GM12878 (cell line): ENCODE measurements at regions not wholly inside any gene's neighbourhood (a gene's known extent, or its start where the extent isn't known, plus 50 kb on each side); places are given as distances from the start of the nearest gene placed in this dataset.

Experiments used
- ATAC-seq: fragments of 200-7000 bp; cut with Tn5 transposase; 3 replicates; pipeline ENCODE4 v1.9.1; 2020; ENCODE audit warnings: mild to moderate bottlenecking, moderate library complexity
- BruUV-seq: library from RNA; stranded (reverse); fragments of 400-500 nt; replicated peaks from 2 replicates; lab custom pipeline; 2021; lab: Mats Ljungman, UMichigan
- CTCF ChIA-PET: fragments of 300-600 bp; sonication (Branson Sonifier 250); formaldehyde crosslinking; extraction: SDS; loops from one replicate; lab custom pipeline; 2021; ENCODE audit warnings: inconsistent platforms; lab: Yijun Ruan, JAX
- POLR2A ChIA-PET: fragments of 350-600 bp; formaldehyde crosslinking; extraction: SDS; loops from one replicate; lab custom pipeline; 2021; ENCODE audit warnings: inconsistent platforms; lab: Charles Lee
- RAD21 ChIA-PET: fragments of 300-600 bp; sonication (Branson Sonifier 250); formaldehyde crosslinking; loops from one replicate; lab custom pipeline; 2023; ENCODE audit warnings: antibody characterized with exemption; ENCODE audit not compliant: unreplicated experiment; lab: Charles Lee
- SMC1A ChIA-PET: fragments of 300-600 bp; sonication (Branson Sonifier 250); formaldehyde crosslinking; loops from one replicate; lab custom pipeline; 2023; ENCODE audit not compliant: unreplicated experiment, uncharacterized antibody; lab: Charles Lee
- DNase-seq: peaks from one replicate; pipeline ENCODE4 v3.0.0-alpha.2; 2011; ENCODE audit warnings: low read depth, low spot score
- FAIRE-seq: peaks from 3 replicates; lab custom pipeline; 2011; peaks lifted over from hg19 to GRCh38; lab: Jason Lieb, UNC
- H2AFZ ChIP-seq: 2 replicates; pipeline ENCODE4 v1.6.0; 2011; ENCODE audit warnings: low read depth, low read length, control low read depth; ENCODE audit not compliant: control insufficient read depth
- H3K27ac ChIP-seq: 2 replicates; pipeline ENCODE4 v1.5.1; 2011; ENCODE audit warnings: control low read depth; ENCODE audit not compliant: control insufficient read depth, insufficient read depth
- H3K27me3 ChIP-seq, 2 experiments: replicated peaks in 1 of 2; 2 replicates each; pipeline versions ENCODE4 v1.6.0 to v1.6.1; 2011; ENCODE audit warnings: low read length in 1 of 2; ENCODE audit not compliant: control insufficient read depth in 2 of 2, insufficient read depth in 2 of 2
- H3K36me3 ChIP-seq, 2 experiments: 2 replicates each; pipeline ENCODE4 v1.5.1; 2011; ENCODE audit warnings: low read length in 1 of 2; ENCODE audit not compliant: control insufficient read depth in 2 of 2, insufficient read depth in 2 of 2
- H3K4me1 ChIP-seq: 2 replicates; pipeline ENCODE4 v1.6.1; 2011; ENCODE audit warnings: mild to moderate bottlenecking, low read length, moderate library complexity, mixed read lengths; ENCODE audit not compliant: control insufficient read depth, insufficient read depth
- H3K4me2 ChIP-seq: 2 replicates; pipeline ENCODE4 v1.6.0; 2011; ENCODE audit warnings: control low read depth; ENCODE audit not compliant: control insufficient read depth, insufficient read depth
- H3K4me3 ChIP-seq: fragments of 200-600 bp; sonication (generic); 2 replicates; pipeline ENCODE4 v1.5.1; 2016
- H3K79me2 ChIP-seq: 2 replicates; pipeline ENCODE4 v1.6.0; 2011; ENCODE audit warnings: low read length; ENCODE audit not compliant: control insufficient read depth, insufficient read depth
- H3K9ac ChIP-seq: 2 replicates; pipeline ENCODE4 v1.8.0; 2011; ENCODE audit warnings: low read length, control low read depth, mixed read lengths; ENCODE audit not compliant: control insufficient read depth, insufficient read depth
- H3K9me3 ChIP-seq: replicated peaks from 3 replicates; pipeline ENCODE4 v1.5.1; 2011; ENCODE audit warnings: mild to moderate bottlenecking, low read length; ENCODE audit not compliant: control insufficient read depth, insufficient read depth
- H4K20me1 ChIP-seq: 2 replicates; pipeline ENCODE4 v1.6.0; 2011; ENCODE audit not compliant: control insufficient read depth, insufficient read depth
- ATF7 ChIP-seq: fragments of 450-650 bp; IDR thresholded peaks from 2 replicates; pipeline ENCODE4 v1.6.1; 2016; ENCODE audit warnings: low read depth, mild to moderate bottlenecking
- CBX3 ChIP-seq: fragments of 200-600 bp; sonication (generic); IDR thresholded peaks from 2 replicates; pipeline ENCODE4 v1.6.1; 2016; ENCODE audit warnings: low read depth, borderline replicate concordance
- FOS ChIP-seq: IDR thresholded peaks from 3 replicates; pipeline ENCODE4 v1.6.1; 2011; ENCODE audit warnings: borderline replicate concordance; ENCODE audit not compliant: insufficient read length; ENCODE audit errors: extremely low read depth
- HDAC2 ChIP-seq: fragments of 200-600 bp; sonication (generic); IDR thresholded peaks from 2 replicates; pipeline ENCODE4 v1.6.1; 2017
- IRF4 ChIP-seq: IDR thresholded peaks from 2 replicates; pipeline ENCODE4 v1.6.1; 2011; ENCODE audit warnings: low read depth, low read length
- LARP7 ChIP-seq: fragments of 450-650 bp; IDR thresholded peaks from 2 replicates; pipeline ENCODE4 v1.6.1; 2017; ENCODE audit warnings: mild to moderate bottlenecking
- NFYA ChIP-seq: IDR thresholded peaks from 2 replicates; pipeline ENCODE4 v1.6.1; 2011; ENCODE audit warnings: low read depth, mild to moderate bottlenecking, low read length, improper control_type of control experiment, borderline replicate concordance
- NR2C2 ChIP-seq: IDR thresholded peaks from 2 replicates; pipeline ENCODE4 v1.6.1; 2011; ENCODE audit warnings: borderline replicate concordance, low read depth; ENCODE audit not compliant: control insufficient read depth, insufficient read length
- NR2F1 ChIP-seq: fragments of 450-650 bp; conservative IDR thresholded peaks from 2 replicates; pipeline ENCODE4 v1.6.1; 2017; ENCODE audit warnings: mild to moderate bottlenecking
- PML ChIP-seq: IDR thresholded peaks from 2 replicates; pipeline ENCODE4 v1.6.1; 2012; ENCODE audit warnings: low read length, inconsistent platforms
- POLR2AphosphoS2 ChIP-seq: IDR thresholded peaks from 2 replicates; pipeline ENCODE4 v1.6.1; 2011; ENCODE audit warnings: low read depth, mild to moderate bottlenecking, low read length, improper control_type of control experiment, moderate library complexity
- SP1 ChIP-seq: IDR thresholded peaks from one replicate; pipeline ENCODE4 v1.6.1; 2011; ENCODE audit warnings: low read depth, low read length
- SPI1 ChIP-seq: IDR thresholded peaks from 2 replicates; pipeline ENCODE4 v1.6.1; 2011; ENCODE audit warnings: low read depth, mild to moderate bottlenecking, low read length, moderate library complexity, borderline replicate concordance; ENCODE audit not compliant: insufficient read depth
- TAF1 ChIP-seq: IDR thresholded peaks from 2 replicates; pipeline ENCODE4 v1.6.1; 2011; ENCODE audit warnings: mild to moderate bottlenecking, low read depth, low read length, borderline replicate concordance
- TBL1XR1 ChIP-seq: IDR thresholded peaks from 2 replicates; pipeline ENCODE4 v1.6.1; 2012; ENCODE audit warnings: low read depth, low read length, improper control_type of control experiment
- TCF3 ChIP-seq: IDR thresholded peaks from 2 replicates; pipeline ENCODE4 v1.6.1; 2012; ENCODE audit warnings: low read depth, mild to moderate bottlenecking, low read length, borderline replicate concordance; ENCODE audit not compliant: insufficient read depth
- YBX1 ChIP-seq: fragments of 450-650 bp; IDR thresholded peaks from 2 replicates; pipeline ENCODE4 v1.6.1; 2016; ENCODE audit warnings: antibody characterized with exemption
- WGBS: methylation state at CpG from one replicate; pipeline ENCODE4 v1.1.6; 2016; ENCODE audit warnings: low lambda C conversion rate; ENCODE audit not compliant: insufficient replicate concordance, insufficient coverage; ENCODE audit errors: missing lambda C conversion rate; 5-methylcytosine and 5-hydroxymethylcytosine counted together
- in situ Hi-C: fragments of 300-500 bp; cut with MboI; formaldehyde crosslinking; loops from 9 replicates; pipeline ENCODE4 v1.14.3; 2018; ENCODE audit warnings: mixed read lengths
- intact Hi-C: fragments of 100-400 bp; cut with micrococcal nuclease; formaldehyde crosslinking; loops from one replicate; pipeline ENCODE4 v1.14.2; 2022; ENCODE audit not compliant: unreplicated experiment
- TF ChIP-seq, protein P1 (sequence below): IDR thresholded peaks from 2 replicates; pipeline ENCODE4 v1.6.1; 2012; ENCODE audit warnings: mild to moderate bottlenecking, low read depth, low read length
- TF ChIP-seq, protein P2 (sequence below): fragments of 450-650 bp; IDR thresholded peaks from 2 replicates; pipeline ENCODE4 v1.6.1; 2014; ENCODE audit warnings: mild to moderate bottlenecking

DNA sequence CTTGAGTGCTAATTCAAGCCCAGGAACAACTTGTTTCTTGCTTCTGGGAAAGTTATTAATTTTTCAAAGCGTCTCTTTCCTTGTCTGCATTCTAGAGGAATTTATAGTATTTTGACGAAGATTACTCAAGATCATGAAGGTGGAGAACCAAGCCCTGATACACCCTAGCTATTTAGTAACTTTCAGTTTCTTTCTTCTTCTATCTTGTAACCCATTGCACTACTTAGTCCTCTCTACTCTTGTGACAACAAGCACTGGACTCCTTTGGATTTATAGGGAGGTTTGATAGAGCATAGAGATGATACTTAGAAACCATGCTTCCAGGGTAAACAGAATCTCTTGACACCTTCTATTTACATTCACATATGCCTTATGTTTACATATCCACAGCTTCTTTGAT is 203.3 kb upstream of the GRM7 start (continued):
- TF ChIP-seq, protein P1, sequence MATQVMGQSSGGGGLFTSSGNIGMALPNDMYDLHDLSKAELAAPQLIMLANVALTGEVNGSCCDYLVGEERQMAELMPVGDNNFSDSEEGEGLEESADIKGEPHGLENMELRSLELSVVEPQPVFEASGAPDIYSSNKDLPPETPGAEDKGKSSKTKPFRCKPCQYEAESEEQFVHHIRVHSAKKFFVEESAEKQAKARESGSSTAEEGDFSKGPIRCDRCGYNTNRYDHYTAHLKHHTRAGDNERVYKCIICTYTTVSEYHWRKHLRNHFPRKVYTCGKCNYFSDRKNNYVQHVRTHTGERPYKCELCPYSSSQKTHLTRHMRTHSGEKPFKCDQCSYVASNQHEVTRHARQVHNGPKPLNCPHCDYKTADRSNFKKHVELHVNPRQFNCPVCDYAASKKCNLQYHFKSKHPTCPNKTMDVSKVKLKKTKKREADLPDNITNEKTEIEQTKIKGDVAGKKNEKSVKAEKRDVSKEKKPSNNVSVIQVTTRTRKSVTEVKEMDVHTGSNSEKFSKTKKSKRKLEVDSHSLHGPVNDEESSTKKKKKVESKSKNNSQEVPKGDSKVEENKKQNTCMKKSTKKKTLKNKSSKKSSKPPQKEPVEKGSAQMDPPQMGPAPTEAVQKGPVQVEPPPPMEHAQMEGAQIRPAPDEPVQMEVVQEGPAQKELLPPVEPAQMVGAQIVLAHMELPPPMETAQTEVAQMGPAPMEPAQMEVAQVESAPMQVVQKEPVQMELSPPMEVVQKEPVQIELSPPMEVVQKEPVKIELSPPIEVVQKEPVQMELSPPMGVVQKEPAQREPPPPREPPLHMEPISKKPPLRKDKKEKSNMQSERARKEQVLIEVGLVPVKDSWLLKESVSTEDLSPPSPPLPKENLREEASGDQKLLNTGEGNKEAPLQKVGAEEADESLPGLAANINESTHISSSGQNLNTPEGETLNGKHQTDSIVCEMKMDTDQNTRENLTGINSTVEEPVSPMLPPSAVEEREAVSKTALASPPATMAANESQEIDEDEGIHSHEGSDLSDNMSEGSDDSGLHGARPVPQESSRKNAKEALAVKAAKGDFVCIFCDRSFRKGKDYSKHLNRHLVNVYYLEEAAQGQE = no peak
- no peak for TF ChIP-seq TBL1XR1
- TF ChIP-seq TAF1 = no peak
- TF ChIP-seq ATF7 = no peak
- no peak for TF ChIP-seq SP1
- TF ChIP-seq SPI1 = no peak
- no peak for TF ChIP-seq PML

DNA sequence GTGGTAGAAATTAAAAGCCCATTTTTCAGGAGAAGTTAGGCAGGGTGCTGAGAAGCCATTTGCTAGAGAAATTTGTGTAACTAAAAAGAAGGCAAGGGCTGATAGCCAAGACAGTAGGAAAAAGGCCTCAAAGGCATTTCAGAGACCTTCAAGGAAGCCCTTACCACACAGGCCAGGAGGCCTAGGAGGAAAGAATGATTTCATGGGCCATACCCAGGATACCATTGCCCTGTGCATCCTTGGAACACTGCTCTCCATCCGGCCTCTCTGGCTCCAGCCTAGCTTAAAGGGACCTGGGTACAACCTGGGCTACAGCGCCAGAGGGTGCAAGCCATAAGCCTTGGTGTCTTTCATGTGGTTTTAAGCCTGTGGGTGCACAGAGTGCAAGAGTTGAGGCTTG is 193.6 kb upstream of the GRM7 start:
- WGBS = 0% methylated on average over 2 of the region's 2 CpGs
- POLR2A ChIA-PET = no interaction called here
- BruUV-seq = no TSS peak
- FAIRE-seq (no peak), ATAC-seq (no peak), DNase-seq (no peak)
- Histone ChIP-seq H4K20me1 (no peaks in the 10 kb centered on the region), H3K4me1 (no peaks in the 10 kb centered on the region), H3K27me3 (no peaks in the 10 kb centered on the region), H2AFZ (no peak overlapping the region), H3K4me2 (no peak overlapping the region), H3K79me2 (no peaks in the 10 kb centered on the region), H3K9me3 (no peaks in the 10 kb centered on the region), H3K4me3 (no peak overlapping the region), H3K27ac (no peak overlapping the region), H3K36me3 (no peaks in the 10 kb centered on the region), H3K9ac (no peak overlapping the region)
- intact Hi-C loops = no loop called here
- CTCF ChIA-PET = no interaction called here
- in situ Hi-C loops = no loop called here
- SMC1A ChIA-PET = interaction anchor here (1.7 kb wide), 1 partner anchor 13 kb away, joined by 3 read pairs; no protein-coding TSS in a partner anchor
- no peak for TF ChIP-seq CBX3
- TF ChIP-seq FOS = no peak
- no peak for TF ChIP-seq NR2F1
- no peak for TF ChIP-seq POLR2AphosphoS2
- TF ChIP-seq IRF4 = no peak
- TF ChIP-seq YBX1 = no peak
- no peak for TF ChIP-seq LARP7
- TF ChIP-seq, protein P2, sequence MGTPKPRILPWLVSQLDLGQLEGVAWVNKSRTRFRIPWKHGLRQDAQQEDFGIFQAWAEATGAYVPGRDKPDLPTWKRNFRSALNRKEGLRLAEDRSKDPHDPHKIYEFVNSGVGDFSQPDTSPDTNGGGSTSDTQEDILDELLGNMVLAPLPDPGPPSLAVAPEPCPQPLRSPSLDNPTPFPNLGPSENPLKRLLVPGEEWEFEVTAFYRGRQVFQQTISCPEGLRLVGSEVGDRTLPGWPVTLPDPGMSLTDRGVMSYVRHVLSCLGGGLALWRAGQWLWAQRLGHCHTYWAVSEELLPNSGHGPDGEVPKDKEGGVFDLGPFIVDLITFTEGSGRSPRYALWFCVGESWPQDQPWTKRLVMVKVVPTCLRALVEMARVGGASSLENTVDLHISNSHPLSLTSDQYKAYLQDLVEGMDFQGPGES = no peak
- no peak for TF ChIP-seq TCF3
- no peak for TF ChIP-seq HDAC2
- TF ChIP-seq NR2C2 = no peak
- no peak for TF ChIP-seq NFYA
- RAD21 ChIA-PET = no interaction called here
